ENCODE measurements at regions not wholly inside any gene's neighbourhood (a gene's known extent, or its start where the extent isn't known, plus 50 kb on each side); places are given as distances from the start of the nearest gene placed in this dataset.

DNA sequence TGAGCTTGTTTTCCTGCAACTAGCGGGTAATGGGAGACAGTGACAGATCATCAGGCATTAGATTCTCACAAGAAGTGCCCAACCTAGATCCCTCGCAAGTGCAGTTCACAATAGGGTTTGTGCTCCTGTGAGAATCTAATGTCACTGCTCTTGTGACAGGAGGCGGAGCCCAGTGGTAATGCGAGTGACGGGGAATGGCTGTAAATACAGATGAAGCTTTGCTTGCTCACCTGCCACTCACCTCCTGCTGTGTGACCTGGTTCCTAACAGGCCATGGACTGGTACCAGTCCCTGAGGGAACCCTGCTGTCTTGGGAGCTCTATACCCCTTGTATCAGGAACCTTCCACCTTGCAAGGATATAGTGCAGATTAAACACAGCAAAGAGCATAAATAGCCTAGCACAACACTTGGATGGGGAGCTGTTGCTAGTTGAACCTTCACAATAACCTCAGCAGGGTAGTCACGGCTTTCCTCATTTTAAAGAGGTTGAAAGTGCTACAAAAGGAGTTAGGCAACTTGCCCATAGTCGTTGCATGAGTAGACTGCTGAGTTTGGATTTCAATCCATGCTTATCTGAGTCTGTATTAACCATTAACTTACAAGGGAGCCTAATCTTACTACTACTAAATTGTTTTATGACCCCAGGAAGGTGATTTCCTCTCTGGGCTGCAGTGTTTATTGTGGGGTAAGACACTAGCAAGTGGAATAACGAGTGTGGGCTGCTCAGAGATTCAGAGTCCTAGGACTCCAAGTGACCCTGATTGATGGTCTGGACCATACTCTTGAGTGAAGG lies 156.6 kb upstream of the ZFHX3 start:
- TF ChIP-seq, protein P1, sequence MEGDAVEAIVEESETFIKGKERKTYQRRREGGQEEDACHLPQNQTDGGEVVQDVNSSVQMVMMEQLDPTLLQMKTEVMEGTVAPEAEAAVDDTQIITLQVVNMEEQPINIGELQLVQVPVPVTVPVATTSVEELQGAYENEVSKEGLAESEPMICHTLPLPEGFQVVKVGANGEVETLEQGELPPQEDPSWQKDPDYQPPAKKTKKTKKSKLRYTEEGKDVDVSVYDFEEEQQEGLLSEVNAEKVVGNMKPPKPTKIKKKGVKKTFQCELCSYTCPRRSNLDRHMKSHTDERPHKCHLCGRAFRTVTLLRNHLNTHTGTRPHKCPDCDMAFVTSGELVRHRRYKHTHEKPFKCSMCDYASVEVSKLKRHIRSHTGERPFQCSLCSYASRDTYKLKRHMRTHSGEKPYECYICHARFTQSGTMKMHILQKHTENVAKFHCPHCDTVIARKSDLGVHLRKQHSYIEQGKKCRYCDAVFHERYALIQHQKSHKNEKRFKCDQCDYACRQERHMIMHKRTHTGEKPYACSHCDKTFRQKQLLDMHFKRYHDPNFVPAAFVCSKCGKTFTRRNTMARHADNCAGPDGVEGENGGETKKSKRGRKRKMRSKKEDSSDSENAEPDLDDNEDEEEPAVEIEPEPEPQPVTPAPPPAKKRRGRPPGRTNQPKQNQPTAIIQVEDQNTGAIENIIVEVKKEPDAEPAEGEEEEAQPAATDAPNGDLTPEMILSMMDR (conservative IDR thresholded peaks at IDR 0.05 in 1 of 2, IDR thresholded peaks at IDR 0.05 in 1 of 2; ENCODE audit: low read depth in 1 of 2, low read length in 2 of 2) = no peak
- TF ChIP-seq EZH2 (IDR thresholded peaks at IDR 0.05; ENCODE audit: low read length, missing control alignments) = no peak

Data from fibroblast of lung (primary cell).